ENCODE measurements at regions not wholly inside any gene's neighbourhood (a gene's known extent, or its start where the extent isn't known, plus 50 kb on each side); places are given as distances from the start of the nearest gene placed in this dataset.

GRCh38 chr3:162612991-162613390, 1116.4 kb downstream of the OTOL1 start:
- intact Hi-C loops (cut with DNase I; ENCODE audit: low total_unique reads): no loop called here
- Histone ChIP-seq H3K27me3 (no peaks in the 10 kb centered on the region), H3K9me3 (peaks cover 0 to 6% (median 0%) of the 10 kb centered on the region in 4 donors), H3K4me3 (no peak overlapping the region), H3K36me3 (no peaks in the 10 kb centered on the region), H3K27ac (no peak overlapping the region), H3K4me1 (no peaks in the 10 kb centered on the region)
- 64 to 78% (median 70%) methylated on average over 2 of the region's 2 CpGs for WGBS, 5 donors
- no peak for TF ChIP-seq EP300 (IDR thresholded peaks at IDR 0.05)
- no peak for TF ChIP-seq POLR2A (IDR thresholded peaks at IDR 0.05)
- TF ChIP-seq POLR2AphosphoS5 (IDR thresholded peaks at IDR 0.05): no peak
- TF ChIP-seq, protein P1, sequence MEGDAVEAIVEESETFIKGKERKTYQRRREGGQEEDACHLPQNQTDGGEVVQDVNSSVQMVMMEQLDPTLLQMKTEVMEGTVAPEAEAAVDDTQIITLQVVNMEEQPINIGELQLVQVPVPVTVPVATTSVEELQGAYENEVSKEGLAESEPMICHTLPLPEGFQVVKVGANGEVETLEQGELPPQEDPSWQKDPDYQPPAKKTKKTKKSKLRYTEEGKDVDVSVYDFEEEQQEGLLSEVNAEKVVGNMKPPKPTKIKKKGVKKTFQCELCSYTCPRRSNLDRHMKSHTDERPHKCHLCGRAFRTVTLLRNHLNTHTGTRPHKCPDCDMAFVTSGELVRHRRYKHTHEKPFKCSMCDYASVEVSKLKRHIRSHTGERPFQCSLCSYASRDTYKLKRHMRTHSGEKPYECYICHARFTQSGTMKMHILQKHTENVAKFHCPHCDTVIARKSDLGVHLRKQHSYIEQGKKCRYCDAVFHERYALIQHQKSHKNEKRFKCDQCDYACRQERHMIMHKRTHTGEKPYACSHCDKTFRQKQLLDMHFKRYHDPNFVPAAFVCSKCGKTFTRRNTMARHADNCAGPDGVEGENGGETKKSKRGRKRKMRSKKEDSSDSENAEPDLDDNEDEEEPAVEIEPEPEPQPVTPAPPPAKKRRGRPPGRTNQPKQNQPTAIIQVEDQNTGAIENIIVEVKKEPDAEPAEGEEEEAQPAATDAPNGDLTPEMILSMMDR (IDR thresholded peaks at IDR 0.05): no peak
- no peak for DNase-seq

- Histone ChIP-seq H3K27me3 (no peaks in the 10 kb centered on the region), H3K4me1 (no peaks in the 10 kb centered on the region), H3K4me3 (no peak overlapping the region), H3K36me3 (no peaks in the 10 kb centered on the region), H3K9me3 (peaks cover 0 to 18% (median 8%) of the 10 kb centered on the region in 4 donors), H3K27ac (no peak overlapping the region)
- TF ChIP-seq, protein P1 (IDR thresholded peaks at IDR 0.05): no peak
- TF ChIP-seq EP300 (IDR thresholded peaks at IDR 0.05) (no peak), POLR2AphosphoS5 (IDR thresholded peaks at IDR 0.05) (no peak), POLR2A (IDR thresholded peaks at IDR 0.05) (no peak)
- intact Hi-C loops (cut with DNase I; ENCODE audit: low total_unique reads): no loop called here
- no peak for DNase-seq
Measured at GRCh38 chr3:162626172-162626571, 1129.6 kb downstream of the OTOL1 start.

GRCh38 chr3:162628531-162628930, 1131.9 kb downstream of the OTOL1 start:
- intact Hi-C loops (cut with DNase I; ENCODE audit: low total_unique reads): no loop called here
- 54 to 86% (median 71%) methylated on average over 3 of the region's 3 CpGs for WGBS, 5 donors
- no peak for TF ChIP-seq POLR2A (IDR thresholded peaks at IDR 0.05)
- no peak for TF ChIP-seq EP300 (IDR thresholded peaks at IDR 0.05)
- no peak for TF ChIP-seq POLR2AphosphoS5 (IDR thresholded peaks at IDR 0.05)
- TF ChIP-seq, protein P1 (IDR thresholded peaks at IDR 0.05): no peak

GRCh38 chr3:162629372-162629771, 1132.8 kb downstream of the OTOL1 start:
- Histone ChIP-seq H3K4me3 (no peak overlapping the region), H3K27ac (no peak overlapping the region), H3K4me1 (no peaks in the 10 kb centered on the region), H3K9me3 (peaks cover 0 to under 1% (median 0%) of the 10 kb centered on the region in 4 donors), H3K36me3 (no peaks in the 10 kb centered on the region), H3K27me3 (no peaks in the 10 kb centered on the region)
- DNase-seq: no peak
- TF ChIP-seq, protein P1 (IDR thresholded peaks at IDR 0.05): no peak
- intact Hi-C loops (cut with DNase I; ENCODE audit: low total_unique reads): no loop called here

More at GRCh38 chr3:162628531-162628930, 1131.9 kb downstream of the OTOL1 start:
- Histone ChIP-seq H3K36me3 (no peaks in the 10 kb centered on the region), H3K4me3 (no peak overlapping the region), H3K27ac (no peak overlapping the region), H3K9me3 (no peaks in the 10 kb centered on the region), H3K4me1 (no peaks in the 10 kb centered on the region), H3K27me3 (no peaks in the 10 kb centered on the region)
- no peak for DNase-seq
